GM19452 (cell line): ENCODE measurements at regions not wholly inside any gene's neighbourhood (a gene's known extent, or its start where the extent isn't known, plus 50 kb on each side); places are given as distances from the start of the nearest gene placed in this dataset.
"Not testable (repeated sequence)": the region's sequence is repeated elsewhere in the genome, so short reads cannot be mapped to it uniquely, and the experiment has no call there.

Source experiments
- ATAC-seq: cut with Tn5 transposase; IDR thresholded peaks from one replicate; pipeline ENCODE4 v1.9.1; 2021; ENCODE audit not compliant: unreplicated experiment

GRCh38 chr2:13654416-13654815 lies 937.7 kb downstream of the TRIB2 start:
- ATAC-seq = no peak

GRCh38 chr2:13660231-13660630 lies 943.5 kb downstream of the TRIB2 start:
- no peak for ATAC-seq

GRCh38 chr2:13662055-13662454 lies 945.3 kb downstream of the TRIB2 start:
- no peak for ATAC-seq

GRCh38 chr2:13666582-13667414 lies 950.1 kb downstream of the TRIB2 start:
- peak; percentile 67 for ATAC-seq

- ATAC-seq = no peak
These were observed 950.6 kb downstream of the TRIB2 start for GRCh38 chr2:13667415-13667757.

- ATAC-seq = no peak
These were observed 952.9 kb downstream of the TRIB2 start for GRCh38 chr2:13669607-13670006.

- not testable (repeated sequence) for ATAC-seq
These were observed 957.1 kb downstream of the TRIB2 start for GRCh38 chr2:13673821-13674220.

GRCh38 chr2:13676269-13676668 lies 956.2 kb upstream of the LRATD1 start:
- no peak for ATAC-seq

GRCh38 chr2:13681936-13682335 lies 950.6 kb upstream of the LRATD1 start:
- ATAC-seq = no peak

- ATAC-seq = no peak
These were observed 949.8 kb upstream of the LRATD1 start for GRCh38 chr2:13682540-13683272.

GRCh38 chr2:13686262-13686661 lies 946.3 kb upstream of the LRATD1 start:
- ATAC-seq = peak; percentile 60

- ATAC-seq = no peak
These were observed 937.8 kb upstream of the LRATD1 start for GRCh38 chr2:13694673-13695072.

GRCh38 chr2:13696601-13697000 lies 935.9 kb upstream of the LRATD1 start:
- ATAC-seq = no peak

- ATAC-seq = no peak
These were observed 933.7 kb upstream of the LRATD1 start for GRCh38 chr2:13698847-13699246.

- not testable (repeated sequence) for ATAC-seq
These were observed 932.6 kb upstream of the LRATD1 start for GRCh38 chr2:13699939-13700338.

GRCh38 chr2:13711154-13711553 lies 921.4 kb upstream of the LRATD1 start:
- no peak for ATAC-seq

- no peak for ATAC-seq
These were observed 918.1 kb upstream of the LRATD1 start for GRCh38 chr2:13714466-13714865.

- no peak for ATAC-seq
These were observed 906.6 kb upstream of the LRATD1 start for GRCh38 chr2:13725945-13726344.

- no peak for ATAC-seq
These were observed 887.2 kb upstream of the LRATD1 start for GRCh38 chr2:13745330-13745729.

GRCh38 chr2:13751955-13752354 lies 880.6 kb upstream of the LRATD1 start:
- ATAC-seq = no peak

GRCh38 chr2:13758412-13758811 lies 874.1 kb upstream of the LRATD1 start:
- ATAC-seq = no peak

GRCh38 chr2:13768274-13768673 lies 864.2 kb upstream of the LRATD1 start:
- ATAC-seq = no peak
